Spleen (tissue), 11 donors: ENCODE measurements at regions not wholly inside any gene's neighbourhood (a gene's known extent, or its start where the extent isn't known, plus 50 kb on each side); places are given as distances from the start of the nearest gene placed in this dataset.

Experiments used
- DNase-seq: peaks from one replicate; pipeline ENCODE4 v3.0.0-alpha.2; 2020
- H3K27ac ChIP-seq, 8 donors: fragments of 200-600 bp; sonication (generic) in 7 of 8; 1 replicate in 4 of 8; 2 replicates in 4 of 8; pipeline versions ENCODE4 v1.5.0 to v1.8.0; 2016 to 2021; ENCODE audit warnings: inconsistent platforms in 4 of 8, mild to moderate bottlenecking in 4 of 8, moderate library complexity in 1 of 8
- H3K27me3 ChIP-seq, 7 donors: fragments of 200-600 bp; sonication (generic) in 6 of 7; replicated peaks in 1 of 7; 1 replicate in 4 of 7; 2 replicates in 3 of 7; pipeline versions ENCODE4 v1.5.0 to v1.8.0; 2016 to 2021; ENCODE audit warnings: inconsistent platforms in 3 of 7, mild to moderate bottlenecking in 1 of 7
- H3K36me3 ChIP-seq, 6 donors: fragments of 200-600 bp; sonication (generic) in 5 of 6; 1 replicate in 4 of 6; 2 replicates in 2 of 6; pipeline versions ENCODE4 v1.5.0 to v1.8.0; 2016 to 2021; ENCODE audit warnings: inconsistent platforms in 2 of 6
- H3K4me1 ChIP-seq, 6 donors: fragments of 200-600 bp; sonication (generic) in 5 of 6; 1 replicate in 3 of 6; 2 replicates in 3 of 6; pipeline versions ENCODE4 v1.5.0 to v1.8.0; 2016 to 2021; ENCODE audit warnings: inconsistent platforms in 3 of 6
- H3K4me3 ChIP-seq, 8 donors: fragments of 200-600 bp; sonication (generic) in 7 of 8; 1 replicate in 4 of 8; 2 replicates in 4 of 8; pipeline versions ENCODE4 v1.5.0 to v1.8.0; 2016 to 2021; ENCODE audit warnings: inconsistent platforms in 4 of 8, mild to moderate bottlenecking in 4 of 8, moderate library complexity in 2 of 8
- H3K9me3 ChIP-seq, 8 donors: fragments of 200-600 bp; sonication (generic) in 7 of 8; 1 replicate in 4 of 8; 2 replicates in 4 of 8; pipeline versions ENCODE4 v1.5.0 to v1.8.0; 2016 to 2021; ENCODE audit warnings: inconsistent platforms in 4 of 8
- POLR2A ChIP-seq, 3 donors: fragments of 450-650 bp; IDR thresholded peaks; one replicate each; pipeline ENCODE4 v1.5.1; 2017; ENCODE audit warnings: antibody characterized with exemption in 3 of 3, mild to moderate bottlenecking in 1 of 3
- POLR2AphosphoS5 ChIP-seq, 3 donors: sonication (generic); formaldehyde crosslinking; IDR thresholded peaks; one replicate each; pipeline ENCODE4 v1.5.1; 2017; ENCODE audit warnings: antibody characterized with exemption in 3 of 3
- WGBS, 5 donors: extraction: QIAGEN DNeasy Blood & Tissue Kit in 3 of 5; methylation state at CpG; one replicate each; pipeline versions ENCODE4 v1.1.5 to v1.1.7; 2013 to 2018; 5-methylcytosine and 5-hydroxymethylcytosine counted together
- intact Hi-C: fragments of 100-400 bp; cut with DNase I; formaldehyde crosslinking; loops from one replicate; pipeline ENCODE4 v1.15.0; 2023; ENCODE audit warnings: low total_unique reads
- TF ChIP-seq, protein P1 (sequence below), 11 experiments: fragments of 200-600 bp in 7 of 11; fragments of 450-650 bp in 4 of 11; sonication (generic) in 4 of 11; IDR thresholded peaks in 8 of 11; conservative IDR thresholded peaks in 3 of 11; 1 replicate in 7 of 11; 2 replicates in 4 of 11; pipeline versions ENCODE4 v1.4.0 to v1.8.0; 2016 to 2021; ENCODE audit warnings: antibody characterized with exemption in 11 of 11, inconsistent platforms in 4 of 11, mild to moderate bottlenecking in 1 of 11
- donor health status: healthy with polysubstance abuse.
- donor health status: DM: no; HTN: no; CAD: no; lungs with moderate emphysema.
- donor health status: DM: no; HTN: no; CAD: no.
- donor health status: Bipolar disorder and iron deficiency.
- donor health status: healthy.
- donor health status: DM: no; HTN: no; CAD: no.
- donor health status: DM: yes; HTN: yes; CAD: no.

DNA sequence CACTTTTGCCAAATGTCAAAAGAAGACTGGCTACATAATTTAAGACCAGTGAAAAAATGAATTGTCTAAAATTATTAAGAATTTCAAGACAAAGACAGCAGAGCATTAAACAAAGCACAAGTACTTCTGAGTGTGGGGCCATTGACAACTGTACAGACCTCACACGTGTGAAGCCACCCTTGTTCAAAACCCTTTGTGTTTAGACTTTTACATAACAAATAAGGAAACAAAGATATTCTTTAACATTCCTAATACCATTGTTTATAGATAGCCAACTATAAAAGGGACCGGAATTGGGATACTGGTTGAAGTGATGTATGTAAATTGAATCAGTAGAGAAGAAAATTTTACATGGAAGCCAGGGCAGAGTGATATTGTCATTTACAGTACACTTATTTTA is 624.2 kb downstream of the PCDH18 start:
- H3K27ac ChIP-seq: no peak overlapping the region
- 62 to 74% (median 64%) methylated on average over 2 of the region's 2 CpGs for WGBS, 5 donors
- H3K9me3 ChIP-seq: no peaks in the 10 kb centered on the region
- no peaks in the 10 kb centered on the region for H3K4me1 ChIP-seq
- H3K36me3 ChIP-seq: no peaks in the 10 kb centered on the region
- TF ChIP-seq POLR2A (IDR thresholded peaks at IDR 0.05) (no peak), POLR2AphosphoS5 (IDR thresholded peaks at IDR 0.05) (no peak)
- TF ChIP-seq, protein P1, sequence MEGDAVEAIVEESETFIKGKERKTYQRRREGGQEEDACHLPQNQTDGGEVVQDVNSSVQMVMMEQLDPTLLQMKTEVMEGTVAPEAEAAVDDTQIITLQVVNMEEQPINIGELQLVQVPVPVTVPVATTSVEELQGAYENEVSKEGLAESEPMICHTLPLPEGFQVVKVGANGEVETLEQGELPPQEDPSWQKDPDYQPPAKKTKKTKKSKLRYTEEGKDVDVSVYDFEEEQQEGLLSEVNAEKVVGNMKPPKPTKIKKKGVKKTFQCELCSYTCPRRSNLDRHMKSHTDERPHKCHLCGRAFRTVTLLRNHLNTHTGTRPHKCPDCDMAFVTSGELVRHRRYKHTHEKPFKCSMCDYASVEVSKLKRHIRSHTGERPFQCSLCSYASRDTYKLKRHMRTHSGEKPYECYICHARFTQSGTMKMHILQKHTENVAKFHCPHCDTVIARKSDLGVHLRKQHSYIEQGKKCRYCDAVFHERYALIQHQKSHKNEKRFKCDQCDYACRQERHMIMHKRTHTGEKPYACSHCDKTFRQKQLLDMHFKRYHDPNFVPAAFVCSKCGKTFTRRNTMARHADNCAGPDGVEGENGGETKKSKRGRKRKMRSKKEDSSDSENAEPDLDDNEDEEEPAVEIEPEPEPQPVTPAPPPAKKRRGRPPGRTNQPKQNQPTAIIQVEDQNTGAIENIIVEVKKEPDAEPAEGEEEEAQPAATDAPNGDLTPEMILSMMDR (IDR thresholded peaks at IDR 0.05 in 8 of 11, conservative IDR thresholded peaks at IDR 0.05 in 3 of 11): no peak
- no peak for DNase-seq
- intact Hi-C loops: no loop called here
- H3K27me3 ChIP-seq: no peaks in the 10 kb centered on the region
- H3K4me3 ChIP-seq: no peak overlapping the region

GRCh38 chr4:136900696-136901095 is 631.6 kb downstream of the PCDH18 start:
- no peaks in the 10 kb centered on the region for H3K4me1 ChIP-seq
- no peaks in the 10 kb centered on the region for H3K27me3 ChIP-seq
- no peak for DNase-seq
- H3K4me3 ChIP-seq: no peak overlapping the region
- intact Hi-C loops: no loop called here
- H3K36me3 ChIP-seq: no peaks in the 10 kb centered on the region
- 89 to 95% (median 94%) methylated on average over 2 of the region's 2 CpGs for WGBS, 5 donors
- no peak overlapping the region for H3K27ac ChIP-seq
- no peaks in the 10 kb centered on the region for H3K9me3 ChIP-seq
- TF ChIP-seq POLR2A (IDR thresholded peaks at IDR 0.05) (no peak), POLR2AphosphoS5 (IDR thresholded peaks at IDR 0.05) (no peak)
- TF ChIP-seq, protein P1 (IDR thresholded peaks at IDR 0.05 in 8 of 11, conservative IDR thresholded peaks at IDR 0.05 in 3 of 11): no peak

GRCh38 chr4:136898590-136899248 is 633.6 kb downstream of the PCDH18 start:
- intact Hi-C loops: no loop called here
- no peaks in the 10 kb centered on the region for H3K36me3 ChIP-seq
- no peaks in the 10 kb centered on the region for H3K27me3 ChIP-seq
- TF ChIP-seq, protein P1 (IDR thresholded peaks at IDR 0.05 in 8 of 11, conservative IDR thresholded peaks at IDR 0.05 in 3 of 11): no peak
- 56 to 68% (median 67%) methylated on average over 1 of the region's 1 CpG for WGBS, 5 donors
- no peaks in the 10 kb centered on the region for H3K4me1 ChIP-seq
- no peak overlapping the region for H3K4me3 ChIP-seq
- H3K27ac ChIP-seq: no peak overlapping the region
- no peaks in the 10 kb centered on the region for H3K9me3 ChIP-seq
- no peak for DNase-seq

DNA sequence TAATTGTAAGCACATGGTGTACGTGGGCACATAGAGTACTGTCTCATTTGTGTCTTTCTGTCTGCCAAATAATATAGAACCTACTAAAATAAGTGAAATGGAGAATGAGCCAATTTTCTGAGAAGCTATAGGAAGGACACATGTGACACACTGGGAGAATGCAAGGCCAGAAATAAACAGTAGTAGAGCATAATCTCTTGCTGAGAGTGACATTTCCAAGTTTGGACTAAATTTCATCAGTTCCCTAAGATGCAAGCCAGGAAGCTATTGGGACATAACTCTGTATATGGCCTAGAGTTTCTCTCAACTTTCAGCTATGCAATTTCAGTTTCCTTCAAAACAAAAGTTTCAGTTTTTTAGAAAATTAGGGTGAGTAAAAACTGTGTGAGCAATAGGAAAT is 638.7 kb downstream of the PCDH18 start:
- TF ChIP-seq POLR2A (IDR thresholded peaks at IDR 0.05): no peak
- TF ChIP-seq, protein P1 (IDR thresholded peaks at IDR 0.05 in 8 of 11, conservative IDR thresholded peaks at IDR 0.05 in 3 of 11): no peak
- no peak for TF ChIP-seq POLR2AphosphoS5 (IDR thresholded peaks at IDR 0.05)
- WGBS, 5 donors: 32 to 60% (median 55%) methylated on average over 1 of the region's 1 CpG

More for the DNA sequence above, 638.7 kb downstream of the PCDH18 start:
- no peak for DNase-seq
- H3K9me3 ChIP-seq: no peaks in the 10 kb centered on the region
- no peak overlapping the region for H3K27ac ChIP-seq
- intact Hi-C loops: no loop called here
- H3K4me3 ChIP-seq: no peak overlapping the region
- H3K36me3 ChIP-seq: no peaks in the 10 kb centered on the region
- no peaks in the 10 kb centered on the region for H3K27me3 ChIP-seq
- no peaks in the 10 kb centered on the region for H3K4me1 ChIP-seq
